DND-41 (cell line): ENCODE measurements at regions not wholly inside any gene's neighbourhood (a gene's known extent, or its start where the extent isn't known, plus 50 kb on each side); places are given as distances from the start of the nearest gene placed in this dataset.

Experiments
- ATAC-seq: fragments of 200-7000 bp; cut with Tn5 transposase; 3 replicates; pipeline ENCODE4 v1.9.1; 2021; ENCODE audit warnings: low read depth; ENCODE audit not compliant: insufficient read depth
- DNase-seq: peaks from one replicate; pipeline ENCODE4 v3.0.0-alpha.2; 2020
- H2AFZ ChIP-seq: 2 replicates; pipeline ENCODE4 v1.6.0; 2012; ENCODE audit warnings: low read depth, low read length
- H3K27ac ChIP-seq: 2 replicates; pipeline ENCODE4 v1.5.1; 2012; ENCODE audit warnings: low read length, inconsistent platforms
- H3K27me3 ChIP-seq: fragments of 200-600 bp; sonication (generic); 2 replicates; pipeline ENCODE4 v1.6.0; 2012; ENCODE audit warnings: low read length, mild to moderate bottlenecking, inconsistent platforms; ENCODE audit not compliant: insufficient read depth, poor library complexity
- H3K36me3 ChIP-seq: 2 replicates; pipeline ENCODE4 v1.5.1; 2012; ENCODE audit warnings: low read length, inconsistent platforms; ENCODE audit not compliant: insufficient read depth
- H3K4me1 ChIP-seq: 2 replicates; pipeline ENCODE4 v1.5.1; 2012; ENCODE audit warnings: mild to moderate bottlenecking, low read length; ENCODE audit not compliant: insufficient read depth
- H3K4me2 ChIP-seq: 2 replicates; pipeline ENCODE4 v1.6.0; 2012; ENCODE audit warnings: mild to moderate bottlenecking, moderate library complexity, low read length, inconsistent platforms; ENCODE audit not compliant: insufficient read depth
- H3K4me3 ChIP-seq, 2 experiments: fragments of 200-600 bp in 1 of 2; shearing (Covaris generic) in 1 of 2; 2 replicates each; pipeline ENCODE4 v1.5.1; 2012 to 2016; ENCODE audit warnings: inconsistent platforms in 2 of 2, low read length in 2 of 2, mild to moderate bottlenecking in 2 of 2, low read depth in 1 of 2, moderate library complexity in 1 of 2
- H3K79me2 ChIP-seq: 2 replicates; pipeline ENCODE4 v1.6.0; 2012; ENCODE audit warnings: low read length, inconsistent platforms; ENCODE audit not compliant: insufficient read depth
- H3K9ac ChIP-seq: 2 replicates; pipeline ENCODE4 v1.6.0; 2012; ENCODE audit warnings: low read depth, mild to moderate bottlenecking, inconsistent platforms, low read length, moderate library complexity
- H3K9me3 ChIP-seq: 2 replicates; pipeline ENCODE4 v1.5.1; 2012; ENCODE audit warnings: low read length, moderate library complexity, mild to moderate bottlenecking, inconsistent platforms; ENCODE audit not compliant: insufficient read depth, severe bottlenecking
- H4K20me1 ChIP-seq: 2 replicates; pipeline ENCODE4 v1.6.0; 2012; ENCODE audit warnings: low read length; ENCODE audit not compliant: insufficient read depth
- CTCF ChIP-seq: IDR thresholded peaks from 2 replicates; pipeline ENCODE4 v1.5.1; 2012; ENCODE audit warnings: borderline replicate concordance, low read length, moderate library complexity, mild to moderate bottlenecking; ENCODE audit not compliant: poor library complexity, severe bottlenecking; ENCODE audit errors: extremely low read depth
- EZH2 ChIP-seq: IDR thresholded peaks from 3 replicates; pipeline ENCODE4 v1.6.1; 2012; ENCODE audit warnings: borderline replicate concordance, low read depth, mild to moderate bottlenecking, moderate library complexity, low read length, inconsistent platforms; ENCODE audit not compliant: severe bottlenecking

GRCh38 chr2:220157312-220157711, 529.9 kb downstream of the SLC4A3 start:
- Histone ChIP-seq H3K36me3 (no peaks in the 10 kb centered on the region), H3K4me1 (no peaks in the 10 kb centered on the region), H3K27ac (no peak overlapping the region), H2AFZ (no peak overlapping the region), H3K4me3 (no peak overlapping the region), H3K9me3 (no peaks in the 10 kb centered on the region), H3K79me2 (no peaks in the 10 kb centered on the region), H3K9ac (no peak overlapping the region), H3K4me2 (no peak overlapping the region), H3K27me3 (no peaks in the 10 kb centered on the region), H4K20me1 (no peaks in the 10 kb centered on the region)
- TF ChIP-seq CTCF (no peak), EZH2 (no peak)
- no peak for ATAC-seq
- DNase-seq, result no peak

- no peak for DNase-seq
- ATAC-seq, result no peak
- H3K36me3 ChIP-seq, result no peaks in the 10 kb centered on the region
Observed at GRCh38 chr2:220159738-220160137, 532.3 kb downstream of the SLC4A3 start.

GRCh38 chr2:220162320-220162719, 534.9 kb downstream of the SLC4A3 start:
- H3K27ac ChIP-seq, result no peak overlapping the region
- H3K79me2 ChIP-seq, result no peaks in the 10 kb centered on the region
- no peak overlapping the region for H2AFZ ChIP-seq
- H3K4me2 ChIP-seq, result no peak overlapping the region
- no peaks in the 10 kb centered on the region for H3K36me3 ChIP-seq
- no peak overlapping the region for H3K4me3 ChIP-seq
- H3K4me1 ChIP-seq, result no peaks in the 10 kb centered on the region
- TF ChIP-seq EZH2, result no peak
- no peak for TF ChIP-seq CTCF
- H3K9me3 ChIP-seq, result no peaks in the 10 kb centered on the region
- ATAC-seq, result no peak
- H4K20me1 ChIP-seq, result no peaks in the 10 kb centered on the region
- DNase-seq, result no peak
- no peak overlapping the region for H3K9ac ChIP-seq
- no peaks in the 10 kb centered on the region for H3K27me3 ChIP-seq

More at GRCh38 chr2:220159738-220160137, 532.3 kb downstream of the SLC4A3 start:
- Histone ChIP-seq H3K4me3 (no peak overlapping the region), H3K9ac (no peak overlapping the region), H3K27ac (no peak overlapping the region), H3K27me3 (no peaks in the 10 kb centered on the region), H4K20me1 (no peaks in the 10 kb centered on the region), H3K4me1 (no peaks in the 10 kb centered on the region), H3K79me2 (no peaks in the 10 kb centered on the region), H3K4me2 (no peak overlapping the region), H2AFZ (no peak overlapping the region), H3K9me3 (no peaks in the 10 kb centered on the region)
- TF ChIP-seq CTCF (no peak), EZH2 (no peak)

GRCh38 chr2:220163486-220163885, 536.1 kb downstream of the SLC4A3 start:
- ATAC-seq, result no peak
- no peak overlapping the region for H3K9ac ChIP-seq
- no peak overlapping the region for H2AFZ ChIP-seq
- DNase-seq, result no peak
- no peaks in the 10 kb centered on the region for H3K36me3 ChIP-seq
- H3K4me2 ChIP-seq, result no peak overlapping the region
- TF ChIP-seq EZH2 (no peak), CTCF (no peak)
- H3K4me3 ChIP-seq, result no peak overlapping the region
- H3K27me3 ChIP-seq, result no peaks in the 10 kb centered on the region
- no peaks in the 10 kb centered on the region for H3K9me3 ChIP-seq
- no peak overlapping the region for H3K27ac ChIP-seq
- no peaks in the 10 kb centered on the region for H4K20me1 ChIP-seq
- H3K4me1 ChIP-seq, result no peaks in the 10 kb centered on the region
- H3K79me2 ChIP-seq, result no peaks in the 10 kb centered on the region
